ENCODE measurements at regions not wholly inside any gene's neighbourhood (a gene's known extent, or its start where the extent isn't known, plus 50 kb on each side); places are given as distances from the start of the nearest gene placed in this dataset.
"Not testable (repeated sequence)": the region's sequence is repeated elsewhere in the genome, so short reads cannot be mapped to it uniquely, and the experiment has no call there.

- H3K27me3 ChIP-seq (ENCODE audit: insufficient read depth, low read length) = no peaks in the 10 kb centered on the region
- H3K36me3 ChIP-seq (ENCODE audit: insufficient read depth, low read length) = no peaks in the 10 kb centered on the region
- no peak for FAIRE-seq
- Mint-ChIP-seq H3K4me3 (ENCODE audit: unreplicated experiment) (no peak overlapping the region), H3K9me3 (ENCODE audit: unreplicated experiment) (peaks cover 8% of the 10 kb centered on the region), H3K27ac (ENCODE audit: unreplicated experiment) (no peak overlapping the region), H3K27me3 (ENCODE audit: low read depth, unreplicated experiment) (peaks cover 39% of the 10 kb centered on the region), H3K36me3 (ENCODE audit: low read depth, unreplicated experiment) (no peaks in the 10 kb centered on the region), H3K4me1 (ENCODE audit: low read depth, unreplicated experiment) (no peaks in the 10 kb centered on the region)
- no peak for DNase-seq (ENCODE audit: low read depth)
- no peaks in the 10 kb centered on the region for H3K9me3 ChIP-seq (ENCODE audit: insufficient read depth, low read depth, low read length)
- H3K4me1 ChIP-seq (ENCODE audit: insufficient read depth, low read length) = no peaks in the 10 kb centered on the region
- H3K79me2 ChIP-seq (ENCODE audit: insufficient read depth, low read length) = no peaks in the 10 kb centered on the region
- TF ChIP-seq EZH2 (IDR thresholded peaks at IDR 0.05; ENCODE audit: insufficient read depth, low read length) = no peak
- no peak for TF ChIP-seq CTCF (IDR thresholded peaks at IDR 0.05; ENCODE audit: insufficient read depth, low read depth, low read length)
- H3K27ac ChIP-seq (ENCODE audit: low read depth, low read length) = no peak overlapping the region
- H4K20me1 ChIP-seq (ENCODE audit: insufficient read depth, low read length) = no peaks in the 10 kb centered on the region
- no peak overlapping the region for H3K4me2 ChIP-seq (ENCODE audit: low read length)
- H3K4me3 ChIP-seq (ENCODE audit: insufficient read depth, low read depth, low read length) = no peak overlapping the region
- no peak overlapping the region for H2AFZ ChIP-seq (ENCODE audit: low read depth, low read length)
- H3K9ac ChIP-seq (ENCODE audit: low read length) = no peak overlapping the region
Observed at GRCh38 chr17:5929721-5930120, 140.5 kb upstream of the WSCD1 start.

GRCh38 chr17:5930555-5930954 is 139.6 kb upstream of the WSCD1 start:
- not testable (repeated sequence) for H4K20me1 ChIP-seq (ENCODE audit: insufficient read depth, low read length); H3K79me2 ChIP-seq (ENCODE audit: insufficient read depth, low read length); H3K4me1 Mint-ChIP-seq (ENCODE audit: low read depth, unreplicated experiment); H3K9me3 ChIP-seq (ENCODE audit: insufficient read depth, low read depth, low read length); H3K36me3 Mint-ChIP-seq (ENCODE audit: low read depth, unreplicated experiment); H3K9ac ChIP-seq (ENCODE audit: low read length); H3K9me3 Mint-ChIP-seq (ENCODE audit: unreplicated experiment); H3K27ac ChIP-seq (ENCODE audit: low read depth, low read length); H3K4me1 ChIP-seq (ENCODE audit: insufficient read depth, low read length); H3K4me3 Mint-ChIP-seq (ENCODE audit: unreplicated experiment); H3K27ac Mint-ChIP-seq (ENCODE audit: unreplicated experiment); H3K27me3 ChIP-seq (ENCODE audit: insufficient read depth, low read length); H2AFZ ChIP-seq (ENCODE audit: low read depth, low read length); H3K4me2 ChIP-seq (ENCODE audit: low read length); DNase-seq (ENCODE audit: low read depth); H3K36me3 ChIP-seq (ENCODE audit: insufficient read depth, low read length); H3K4me3 ChIP-seq (ENCODE audit: insufficient read depth, low read depth, low read length); FAIRE-seq
- peaks cover 45% of the 10 kb centered on the region for H3K27me3 Mint-ChIP-seq (ENCODE audit: low read depth, unreplicated experiment)

- Histone ChIP-seq H3K4me3 (ENCODE audit: insufficient read depth, low read depth, low read length) (no peak overlapping the region), H3K9ac (ENCODE audit: low read length) (no peak overlapping the region), H3K4me2 (ENCODE audit: low read length) (no peak overlapping the region), H3K27ac (ENCODE audit: low read depth, low read length) (no peak overlapping the region), H3K4me1 (ENCODE audit: insufficient read depth, low read length) (no peaks in the 10 kb centered on the region), H3K36me3 (ENCODE audit: insufficient read depth, low read length) (no peaks in the 10 kb centered on the region), H3K79me2 (ENCODE audit: insufficient read depth, low read length) (no peaks in the 10 kb centered on the region), H3K27me3 (ENCODE audit: insufficient read depth, low read length) (no peaks in the 10 kb centered on the region), H3K9me3 (ENCODE audit: insufficient read depth, low read depth, low read length) (peaks cover 3% of the 10 kb centered on the region), H2AFZ (ENCODE audit: low read depth, low read length) (no peak overlapping the region), H4K20me1 (ENCODE audit: insufficient read depth, low read length) (no peaks in the 10 kb centered on the region)
- FAIRE-seq = no peak
- H3K4me1 Mint-ChIP-seq (ENCODE audit: low read depth, unreplicated experiment) = no peaks in the 10 kb centered on the region
- DNase-seq (ENCODE audit: low read depth) = no peak
- TF ChIP-seq EZH2 (IDR thresholded peaks at IDR 0.05; ENCODE audit: insufficient read depth, low read length) (no peak), CTCF (IDR thresholded peaks at IDR 0.05; ENCODE audit: insufficient read depth, low read depth, low read length) (no peak)
- H3K27me3 Mint-ChIP-seq (ENCODE audit: low read depth, unreplicated experiment) = peaks cover 47% of the 10 kb centered on the region
- no peak overlapping the region for H3K4me3 Mint-ChIP-seq (ENCODE audit: unreplicated experiment)
- peaks cover 9% of the 10 kb centered on the region for H3K9me3 Mint-ChIP-seq (ENCODE audit: unreplicated experiment)
- H3K36me3 Mint-ChIP-seq (ENCODE audit: low read depth, unreplicated experiment) = no peaks in the 10 kb centered on the region
- H3K27ac Mint-ChIP-seq (ENCODE audit: unreplicated experiment) = no peak overlapping the region
Observed at GRCh38 chr17:5931616-5932015, 138.6 kb upstream of the WSCD1 start.
